ENCODE measurements at regions not wholly inside any gene's neighbourhood (a gene's known extent, or its start where the extent isn't known, plus 50 kb on each side); places are given as distances from the start of the nearest gene placed in this dataset.

GRCh38 chr6:156575361-156575760, 201.8 kb upstream of the ARID1B start:
- TF ChIP-seq CTCF (IDR thresholded peaks at IDR 0.05) (no peak), POLR2A (IDR thresholded peaks at IDR 0.05) (no peak)

Data from body of pancreas (tissue), 4 donors.